ENCODE measurements at regions not wholly inside any gene's neighbourhood (a gene's known extent, or its start where the extent isn't known, plus 50 kb on each side); places are given as distances from the start of the nearest gene placed in this dataset.
"Not testable (repeated sequence)": the region's sequence is repeated elsewhere in the genome, so short reads cannot be mapped to it uniquely, and the experiment has no call there.

GRCh38 chr7:142698429-142698828, 50.8 kb upstream of the PRSS1 start:
- no peak for DNase-seq

- no peak for DNase-seq
Measured at GRCh38 chr7:142697270-142697669, 52.0 kb upstream of the PRSS1 start.

- DNase-seq, result no peak
Measured at GRCh38 chr7:142696456-142697179, 52.7 kb upstream of the PRSS1 start.

- DNase-seq, result no peak
Measured at GRCh38 chr7:142693911-142694310, 55.4 kb upstream of the PRSS1 start.

GRCh38 chr7:142690554-142691182, 58.6 kb upstream of the PRSS1 start:
- DNase-seq, result no peak

GRCh38 chr7:142689439-142690120, 59.7 kb upstream of the PRSS1 start:
- DNase-seq, result no peak

GRCh38 chr7:142685877-142686508, 63.3 kb upstream of the PRSS1 start:
- no peak for DNase-seq

GRCh38 chr7:142681314-142682092, 67.8 kb upstream of the PRSS1 start:
- DNase-seq, result no peak

GRCh38 chr7:142671506-142671905, 77.8 kb upstream of the PRSS1 start:
- no peak for DNase-seq

- no peak for DNase-seq
Measured at GRCh38 chr7:142670511-142670910, 78.8 kb upstream of the PRSS1 start.

- DNase-seq, result no peak
Measured at GRCh38 chr7:142669074-142669654, 80.1 kb upstream of the PRSS1 start.

GRCh38 chr7:142668495-142668894, 80.8 kb upstream of the PRSS1 start:
- no peak for DNase-seq

GRCh38 chr7:142657376-142657775, 91.9 kb upstream of the PRSS1 start:
- no peak for DNase-seq

GRCh38 chr7:142654398-142654797, 94.9 kb upstream of the PRSS1 start:
- no peak for DNase-seq

- no peak for DNase-seq
Measured at GRCh38 chr7:142647749-142648148, 101.5 kb upstream of the PRSS1 start.

- DNase-seq, result no peak
Measured at GRCh38 chr7:142646386-142647140, 102.7 kb upstream of the PRSS1 start.

- no peak for DNase-seq
Measured at GRCh38 chr7:142645777-142646176, 103.5 kb upstream of the PRSS1 start.

- no peak for DNase-seq
Measured at GRCh38 chr7:142642316-142642715, 107.0 kb upstream of the PRSS1 start.

- not testable (repeated sequence) for DNase-seq
Measured at GRCh38 chr7:142641252-142641651, 108.0 kb upstream of the PRSS1 start.

- no peak for DNase-seq
Measured at GRCh38 chr7:142638581-142638980, 110.7 kb upstream of the PRSS1 start.

- DNase-seq, result no peak
Measured at GRCh38 chr7:142637240-142637639, 112.0 kb upstream of the PRSS1 start.

GRCh38 chr7:142636751-142637150, 112.5 kb upstream of the PRSS1 start:
- DNase-seq, result no peak

Data from GOT3 (cell line).